ENCODE measurements at regions not wholly inside any gene's neighbourhood (a gene's known extent, or its start where the extent isn't known, plus 50 kb on each side); places are given as distances from the start of the nearest gene placed in this dataset.

DNA sequence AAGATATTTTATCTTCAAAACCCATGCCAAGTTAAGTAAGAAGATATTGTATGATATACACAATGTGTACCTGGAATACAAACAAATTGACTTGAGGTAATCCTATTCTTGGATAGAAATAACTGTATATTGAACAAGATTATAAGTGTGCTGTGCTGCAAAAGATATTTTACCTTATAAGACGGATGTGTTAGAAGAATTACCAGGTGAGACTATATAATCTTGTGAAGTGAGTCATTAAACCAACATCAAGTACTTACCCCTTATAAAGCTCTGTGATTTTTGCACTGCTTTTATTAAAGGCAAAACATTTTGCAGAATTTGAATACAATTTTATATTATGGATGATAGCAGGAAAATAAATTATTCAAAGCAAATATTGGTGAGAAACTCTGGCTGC is 570.0 kb downstream of the MMUT start:
- no peak for DNase-seq

- no peak for DNase-seq
These were observed 571.7 kb downstream of the MMUT start for GRCh38 chr6:48891308-48891707.

GRCh38 chr6:48889429-48889828 is 573.6 kb downstream of the MMUT start:
- no peak for DNase-seq

DNA sequence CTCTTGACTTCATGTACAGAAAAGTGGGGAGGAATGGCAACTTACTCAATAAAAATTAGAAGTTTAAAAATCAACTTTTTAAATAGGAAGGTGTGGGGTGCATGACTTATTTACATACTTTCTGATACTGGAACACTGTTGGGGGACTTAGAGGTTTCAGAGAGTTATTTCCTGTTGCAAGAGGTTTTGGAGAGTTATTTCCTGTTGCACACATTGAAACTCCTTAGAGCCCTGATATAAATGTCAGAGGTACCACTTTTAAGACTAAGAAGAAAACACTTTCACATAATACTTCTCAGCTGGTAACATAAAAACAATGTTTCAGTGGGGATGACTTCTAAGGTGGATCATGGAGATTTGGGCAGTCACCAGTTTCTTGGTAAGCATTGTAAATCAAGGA is 579.9 kb downstream of the MMUT start:
- DNase-seq, result no peak

DNA sequence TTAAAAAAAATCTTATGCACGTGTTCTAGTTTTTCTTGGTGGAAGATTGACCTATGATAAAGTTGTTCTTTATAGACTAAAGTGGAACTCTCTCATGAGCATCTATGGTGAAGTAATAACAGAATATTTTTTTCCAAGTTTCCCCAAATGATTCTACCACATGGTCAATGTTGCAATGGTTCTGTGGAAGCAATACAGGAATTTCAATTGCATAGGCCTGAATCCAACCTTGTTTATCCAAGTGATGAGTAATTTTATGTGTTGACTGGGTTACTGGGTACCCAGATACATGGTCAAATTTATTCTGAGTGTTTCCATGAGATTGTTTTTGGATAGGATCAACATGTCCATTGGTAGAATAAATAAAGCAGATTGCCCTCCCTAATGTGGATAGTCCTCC is 581.5 kb downstream of the MMUT start:
- no peak for DNase-seq

GRCh38 chr6:48869595-48869994 is 593.5 kb downstream of the MMUT start:
- no peak for DNase-seq

DNA sequence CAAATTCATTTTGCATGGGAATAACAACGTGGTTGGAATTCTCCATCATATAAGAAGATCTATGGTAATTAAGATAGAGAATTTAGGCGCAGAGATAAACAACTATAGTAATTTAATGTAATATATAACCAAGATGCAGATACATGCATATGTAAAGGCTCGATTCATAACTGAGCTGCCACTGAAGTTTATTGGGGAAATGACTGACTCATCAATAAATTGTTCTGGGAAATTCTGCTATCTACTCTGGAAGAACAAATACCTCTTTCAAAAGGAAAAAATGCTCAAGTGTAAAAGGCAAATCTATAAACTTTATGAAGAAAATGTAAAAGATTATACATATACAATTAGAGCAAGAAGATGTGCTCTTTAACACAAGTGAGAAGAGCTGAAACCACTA is 596.4 kb downstream of the MMUT start:
- no peak for DNase-seq

DNA sequence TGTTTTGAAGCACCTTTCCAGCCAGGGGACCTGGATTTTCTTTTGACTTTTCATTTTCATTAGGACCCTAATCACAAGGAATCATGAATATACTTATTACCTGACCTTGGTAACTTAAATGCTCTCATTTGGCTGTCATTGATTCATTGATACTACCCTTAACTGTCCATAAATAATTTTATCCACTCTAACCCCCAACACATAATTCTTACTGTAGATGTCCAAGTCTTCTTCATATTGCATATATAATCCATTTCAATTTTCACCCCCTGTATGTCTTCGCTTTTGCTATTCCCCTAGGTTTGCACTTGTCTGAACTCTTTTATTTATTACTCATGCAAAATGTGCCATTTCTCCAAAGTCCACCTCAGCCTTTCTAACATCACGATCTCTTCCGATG is 602.9 kb downstream of the MMUT start:
- no peak for DNase-seq

DNA sequence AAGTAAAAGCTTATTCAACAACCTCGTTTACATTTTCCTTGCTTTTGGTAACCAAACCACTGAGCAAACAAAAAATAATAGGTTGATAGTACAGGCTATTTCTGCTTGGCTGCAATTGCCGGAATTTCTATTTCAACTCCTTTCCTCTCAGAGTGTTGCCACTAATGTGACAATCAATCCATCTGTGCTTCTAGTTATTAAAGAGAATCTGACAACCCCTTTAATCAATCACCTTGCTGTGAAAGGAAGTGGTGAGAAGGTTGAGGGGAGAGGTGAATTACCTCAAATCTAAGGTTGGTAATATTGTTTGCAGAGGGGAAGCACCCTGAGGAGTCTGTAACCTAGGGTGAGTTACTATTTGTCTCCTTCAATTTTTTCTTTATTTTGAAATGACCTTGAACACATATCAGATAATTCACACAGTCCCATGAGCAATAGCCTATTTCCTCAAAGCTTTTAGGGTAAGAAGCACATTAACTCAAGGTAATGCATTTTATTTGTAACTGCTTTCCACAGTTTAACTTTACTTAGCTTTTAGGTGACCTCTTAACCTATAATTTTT is 603.4 kb downstream of the MMUT start:
- no peak for DNase-seq

- no peak for DNase-seq
These were observed 617.8 kb downstream of the MMUT start for GRCh38 chr6:48845219-48845618.

DNA sequence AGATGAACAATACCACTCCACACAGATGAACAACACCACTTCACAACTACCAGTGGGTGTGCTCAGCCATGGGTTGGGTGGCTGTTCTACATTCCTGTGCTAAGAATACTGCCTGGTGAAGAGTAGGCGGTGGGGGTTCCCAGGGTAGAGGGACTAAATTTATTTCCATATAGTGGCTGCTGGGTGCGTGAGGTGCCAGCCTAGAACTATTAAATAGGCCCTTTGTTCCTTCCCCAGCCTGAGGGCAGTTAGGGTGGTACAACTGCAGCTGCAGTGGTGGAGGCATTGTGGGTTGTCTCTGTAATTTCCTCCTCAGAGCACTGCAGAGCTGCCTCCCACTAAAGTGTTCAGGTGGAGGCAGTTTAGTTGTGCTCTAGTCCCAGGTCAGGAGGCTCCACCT is 618.4 kb downstream of the MMUT start:
- no peak for DNase-seq

DNA sequence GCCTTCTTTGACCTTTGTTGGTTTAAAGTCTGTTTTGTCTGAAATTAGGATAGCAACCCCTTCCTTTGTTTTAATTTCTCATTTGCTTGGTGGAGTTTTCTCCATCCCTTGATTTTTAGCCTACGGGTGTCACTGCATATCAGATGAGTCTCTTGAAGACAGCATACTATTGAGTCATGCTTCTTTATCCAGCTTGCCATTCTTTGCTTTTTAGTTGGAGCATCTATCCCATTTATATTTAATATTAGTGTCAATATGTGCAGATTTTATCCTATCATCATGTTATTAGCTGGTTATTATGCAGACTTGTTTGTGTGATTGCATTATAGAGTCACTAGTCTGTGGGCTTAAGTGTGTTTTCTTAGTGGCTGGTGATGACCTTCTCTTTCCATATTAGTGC is 622.2 kb downstream of the MMUT start:
- no peak for DNase-seq

GRCh38 chr6:48839206-48839605 is 623.8 kb downstream of the MMUT start:
- no peak for DNase-seq

DNA sequence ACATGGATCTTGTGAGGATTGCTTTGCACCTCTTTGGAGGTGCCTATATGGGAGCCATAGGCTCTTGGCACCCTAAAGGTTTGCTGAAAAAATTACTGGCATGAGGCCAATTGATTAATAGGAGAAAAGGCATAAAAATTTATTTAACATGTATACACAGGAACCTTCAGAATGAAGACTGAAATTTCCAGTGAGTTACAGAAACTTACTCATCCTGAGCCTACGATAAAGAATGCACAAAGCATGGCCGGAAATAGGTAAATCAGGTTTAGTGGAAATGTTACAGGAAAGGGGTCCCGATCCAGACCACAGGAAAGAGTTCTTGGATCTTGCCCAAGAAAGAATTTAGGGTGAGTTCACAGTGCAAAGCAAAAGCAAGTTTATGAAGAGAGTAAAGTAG is 625.3 kb downstream of the MMUT start:
- DNase-seq, result no peak

DNA sequence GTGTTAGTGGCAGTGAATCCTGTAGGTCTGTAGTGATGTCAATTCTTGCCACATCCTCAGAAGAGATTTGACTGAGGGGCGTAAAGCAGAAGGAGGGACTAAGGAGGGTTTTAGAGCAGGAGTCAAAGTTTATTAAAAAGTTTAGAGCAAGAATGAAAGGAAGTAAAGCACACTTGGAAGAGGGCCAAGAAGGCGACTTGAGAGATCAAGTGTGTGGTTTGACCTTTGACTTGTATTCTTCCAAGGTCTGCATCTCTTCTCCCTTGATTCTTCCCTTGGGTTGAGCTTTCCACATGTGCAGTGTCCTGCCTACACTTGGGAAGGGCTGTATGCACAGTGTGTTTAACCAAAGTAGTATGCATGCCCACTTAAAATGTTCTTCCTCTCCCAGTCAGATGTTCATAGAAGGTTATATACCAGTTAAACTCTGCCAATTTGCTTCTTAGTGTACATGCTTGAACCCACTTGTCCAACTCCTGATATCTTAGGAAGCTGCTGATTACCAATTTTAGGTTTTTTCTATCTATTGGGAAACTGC is 627.6 kb downstream of the MMUT start:
- DNase-seq, result no peak

DNA sequence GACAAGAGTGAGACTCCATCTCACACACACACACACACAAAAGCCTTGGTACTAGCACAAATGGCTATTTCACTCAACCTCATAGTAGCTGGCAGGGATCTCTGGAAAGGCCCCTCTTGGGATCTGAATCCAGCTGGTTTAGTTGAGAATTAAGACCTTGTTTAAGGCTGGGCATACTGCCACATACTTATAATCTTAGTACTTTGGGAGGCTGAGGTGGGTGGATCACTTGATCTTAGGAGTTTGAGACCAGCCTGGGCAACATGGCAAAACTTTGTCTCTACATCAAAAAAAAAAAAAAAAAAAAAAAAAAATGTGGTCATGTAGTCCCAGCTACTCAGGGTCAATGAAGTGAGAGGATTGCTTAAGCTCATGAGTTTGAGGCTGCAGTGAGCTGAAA is 628.3 kb downstream of the MMUT start:
- no peak for DNase-seq

DNA sequence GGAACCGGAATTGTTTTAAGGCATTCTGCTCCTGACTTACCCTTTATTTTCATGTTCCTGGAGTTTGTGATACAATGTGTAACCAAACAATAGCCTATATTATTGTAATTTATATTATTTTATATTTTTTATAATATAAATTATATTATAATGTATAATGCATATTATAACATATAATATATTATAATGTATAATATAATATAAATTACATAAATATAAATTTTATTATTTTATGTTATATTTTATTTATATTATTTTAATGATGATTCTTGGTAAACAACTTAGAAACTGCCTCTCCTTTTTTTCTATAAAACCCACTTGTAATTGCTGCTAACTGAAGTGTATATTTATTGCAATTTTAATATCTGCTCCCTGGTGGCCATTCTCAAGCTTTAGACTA is 629.1 kb downstream of the MMUT start:
- no peak for DNase-seq

DNA sequence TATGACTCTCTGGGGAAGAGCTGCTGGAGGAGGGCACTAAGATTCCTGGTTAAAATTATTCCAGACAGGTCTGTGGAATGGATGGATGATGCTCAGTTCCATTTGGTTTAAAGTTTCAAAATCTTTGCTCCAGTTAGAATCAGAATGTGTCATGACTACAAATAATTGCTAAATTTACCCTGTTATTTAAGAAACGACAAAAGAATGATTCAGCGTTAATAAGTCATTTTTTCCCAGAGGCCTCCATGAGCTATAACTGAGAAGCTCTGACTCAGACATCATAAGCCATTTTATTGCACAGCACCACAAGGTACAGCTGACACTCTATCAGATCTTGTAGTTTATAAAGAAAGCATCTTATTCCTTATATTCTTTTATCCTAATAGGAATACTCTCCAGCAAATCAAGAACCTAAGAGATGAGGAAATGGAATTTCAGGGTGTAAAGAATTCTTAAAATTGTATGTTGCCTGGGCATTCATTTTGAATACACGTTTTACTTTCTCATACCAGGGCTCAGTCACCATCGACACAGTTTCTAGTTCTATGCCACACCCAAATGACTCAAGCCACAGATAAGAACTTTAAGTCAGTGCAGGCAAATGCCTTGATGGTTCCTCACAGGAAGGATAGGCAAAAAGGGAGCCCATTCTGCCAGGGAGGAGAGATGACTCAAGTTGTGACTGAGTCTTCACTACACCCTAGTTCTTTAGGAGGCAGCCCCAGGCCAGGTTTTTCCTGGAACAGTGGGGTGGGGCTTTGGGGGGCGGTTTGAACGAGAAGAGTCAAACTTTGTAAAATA is 636.0 kb downstream of the MMUT start:
- DNase-seq, result no peak

GRCh38 chr6:48826152-48826515 is 636.9 kb downstream of the MMUT start:
- no peak for DNase-seq

DNA sequence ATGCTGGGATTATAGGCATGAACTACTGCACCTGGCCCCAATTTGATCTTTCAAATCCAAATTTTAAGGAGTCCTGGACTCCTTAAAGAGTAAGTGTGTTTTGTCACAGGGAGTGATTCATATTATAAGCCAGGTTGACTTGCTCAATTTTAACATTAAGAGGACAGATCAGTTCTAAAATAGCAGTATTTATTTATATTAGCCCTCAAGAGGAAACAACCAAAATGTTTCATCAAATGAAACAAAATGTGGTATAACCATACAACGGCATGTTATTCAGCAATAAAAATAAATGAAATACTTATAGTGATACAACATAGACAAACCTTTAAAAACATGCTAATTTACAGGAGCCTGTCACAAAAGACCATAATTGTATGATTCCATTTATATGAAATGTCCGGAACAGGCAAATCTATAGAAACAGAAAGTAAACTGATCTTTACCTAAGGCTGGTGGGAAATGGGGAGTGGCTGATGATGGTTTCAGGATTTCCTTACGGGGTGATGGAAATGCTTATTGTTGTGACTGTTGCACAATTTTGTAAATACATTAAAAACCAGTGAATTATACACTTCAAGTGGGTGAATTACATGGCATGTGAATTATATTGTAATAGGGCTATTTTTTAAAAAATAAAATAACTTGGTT is 637.4 kb downstream of the MMUT start:
- no peak for DNase-seq

- no peak for DNase-seq
These were observed 645.0 kb downstream of the MMUT start for GRCh38 chr6:48818052-48818412.

GRCh38 chr6:48817333-48818051 is 645.6 kb downstream of the MMUT start:
- no peak for DNase-seq

DNA sequence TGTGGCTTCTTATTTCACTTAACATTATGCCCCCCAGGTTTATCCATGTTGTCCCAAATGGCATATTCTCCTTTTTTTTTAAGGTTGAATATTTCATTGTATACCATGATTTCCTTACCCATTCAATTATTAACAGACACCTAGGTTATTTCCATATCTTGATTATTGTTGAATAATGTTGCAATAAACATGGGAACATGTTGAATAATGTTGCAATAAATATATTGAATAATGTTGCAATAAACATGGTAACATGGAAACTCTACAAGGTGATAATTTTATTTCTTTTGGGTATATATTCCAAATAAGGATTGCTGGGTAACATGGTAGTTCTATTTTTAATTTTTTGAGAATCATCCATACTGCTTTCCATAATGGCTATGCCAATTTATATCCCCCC is 648.1 kb downstream of the MMUT start:
- no peak for DNase-seq

DNA sequence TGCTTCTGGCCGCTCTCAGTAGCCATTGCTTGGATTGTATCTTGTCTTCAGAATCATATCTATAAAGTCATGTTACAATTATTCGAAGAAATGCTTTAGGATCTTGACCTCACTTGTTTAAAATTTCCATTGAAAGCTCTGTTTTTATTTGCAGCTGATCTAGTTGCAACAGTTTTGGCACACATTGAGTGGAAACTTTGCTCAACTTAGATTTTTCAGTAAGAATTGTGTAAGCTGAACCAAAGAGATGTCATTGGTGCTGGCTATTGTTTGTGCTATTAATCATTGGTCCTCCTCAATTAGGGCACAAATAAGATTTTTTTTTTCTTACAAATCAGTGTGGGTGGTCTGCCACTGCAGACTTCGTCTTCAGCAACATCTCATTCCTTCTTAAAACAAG is 649.2 kb downstream of the MMUT start:
- no peak for DNase-seq

Data from stimulated activated naive CD4-positive, alpha-beta T cell (primary cell).